Hepatocyte (in vitro differentiated cells): ENCODE measurements at regions not wholly inside any gene's neighbourhood (a gene's known extent, or its start where the extent isn't known, plus 50 kb on each side); places are given as distances from the start of the nearest gene placed in this dataset.

Experiments
- DNase-seq: peaks from one replicate; pipeline ENCODE4 v3.0.0-alpha.2; 2016; ENCODE audit warnings: low spot score
- H2AFZ ChIP-seq: fragments of 200-600 bp; sonication (generic); 2 replicates; pipeline ENCODE4 v1.6.0; 2016; ENCODE audit warnings: antibody characterized with exemption, mild to moderate bottlenecking
- H3K27ac ChIP-seq: fragments of 200-600 bp; sonication (generic); 2 replicates; pipeline ENCODE4 v1.5.1; 2016; ENCODE audit warnings: mild to moderate bottlenecking
- H3K27me3 ChIP-seq: fragments of 200-600 bp; sonication (generic); 2 replicates; pipeline ENCODE4 v1.6.1; 2016
- H3K36me3 ChIP-seq: fragments of 200-600 bp; sonication (generic); replicated peaks from 2 replicates; pipeline ENCODE4 v1.5.1; 2016; ENCODE audit warnings: low read depth; ENCODE audit not compliant: insufficient read depth
- H3K4me1 ChIP-seq: fragments of 200-600 bp; sonication (generic); 2 replicates; pipeline ENCODE4 v1.5.1; 2016; ENCODE audit warnings: mild to moderate bottlenecking, moderate library complexity; ENCODE audit not compliant: insufficient read depth
- H3K4me2 ChIP-seq: fragments of 200-600 bp; sonication (generic); 2 replicates; pipeline ENCODE4 v1.6.0; 2016
- H3K4me3 ChIP-seq: fragments of 200-600 bp; sonication (generic); 2 replicates; pipeline ENCODE4 v1.5.1; 2016; ENCODE audit warnings: mild to moderate bottlenecking
- H3K79me2 ChIP-seq: fragments of 200-600 bp; sonication (generic); 2 replicates; pipeline ENCODE4 v1.6.0; 2017; ENCODE audit warnings: mild to moderate bottlenecking
- H3K9me2 ChIP-seq: fragments of 200-600 bp; sonication (generic); replicated peaks from 2 replicates; pipeline ENCODE4 v1.6.0; 2017; ENCODE audit warnings: mild to moderate bottlenecking; ENCODE audit not compliant: insufficient read depth
- H3K9me3 ChIP-seq: fragments of 200-600 bp; sonication (generic); 2 replicates; pipeline ENCODE4 v1.5.1; 2016; ENCODE audit warnings: low read depth, mild to moderate bottlenecking
- H4K20me1 ChIP-seq: fragments of 200-600 bp; sonication (generic); 2 replicates; pipeline ENCODE4 v1.6.0; 2016; ENCODE audit warnings: mild to moderate bottlenecking; ENCODE audit not compliant: insufficient read depth, poor library complexity, severe bottlenecking
- EZH2 ChIP-seq: fragments of 200-600 bp; sonication (generic); IDR thresholded peaks from 2 replicates; pipeline ENCODE4 v1.6.1; 2016; ENCODE audit warnings: antibody characterized with exemption, mild to moderate bottlenecking, borderline replicate concordance
- EZH2phosphoT487 ChIP-seq: fragments of 200-600 bp; sonication (generic); IDR thresholded peaks from one replicate; pipeline ENCODE4 v1.6.1; 2018; ENCODE audit warnings: antibody characterized with exemption, mild to moderate bottlenecking, low read depth, moderate library complexity; ENCODE audit not compliant: unreplicated experiment, severe bottlenecking
- WGBS: methylation state at CpG from one replicate; pipeline ENCODE4 v1.1.6; 2016; ENCODE audit warnings: low lambda C conversion rate; ENCODE audit errors: missing lambda C conversion rate; 5-methylcytosine and 5-hydroxymethylcytosine counted together
- TF ChIP-seq, protein P1 (sequence below): fragments of 200-600 bp; sonication (generic); IDR thresholded peaks from 2 replicates; pipeline ENCODE4 v1.5.1; 2016; ENCODE audit warnings: antibody characterized with exemption, mild to moderate bottlenecking; ENCODE audit not compliant: poor library complexity

DNA sequence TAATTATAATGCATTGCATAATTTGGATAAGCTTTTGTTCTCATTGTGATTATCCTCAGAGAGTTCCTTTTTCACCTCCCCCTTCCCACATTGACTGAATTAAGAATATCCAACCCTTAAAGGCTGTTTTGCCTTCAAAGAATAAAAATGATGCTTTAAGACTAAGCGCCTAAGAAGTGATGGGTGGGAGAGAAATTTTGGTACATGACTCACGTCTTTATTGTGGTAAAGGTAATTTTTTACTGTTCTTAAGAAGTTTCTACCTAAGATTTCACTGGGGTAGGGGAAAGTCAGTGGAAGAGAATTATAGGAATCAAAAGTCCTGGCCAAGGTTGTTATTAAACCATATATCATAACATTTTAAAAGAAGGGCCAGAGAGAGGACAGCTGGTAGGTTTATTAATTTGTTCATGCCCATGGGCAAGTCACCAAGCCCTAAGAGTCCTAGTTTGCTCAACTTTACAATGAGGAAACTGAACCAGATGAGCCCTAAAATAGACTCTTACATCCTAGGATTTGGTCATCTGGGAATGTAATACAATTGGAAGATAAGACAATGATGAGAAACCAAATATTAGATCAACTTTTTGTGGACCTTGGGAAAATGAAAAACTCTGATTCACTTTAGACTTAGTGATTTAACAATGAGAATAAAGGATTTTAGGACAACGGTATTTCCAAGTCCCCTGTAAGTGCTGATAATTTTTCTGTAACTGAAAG lies 101.1 kb upstream of the RASGRP1 start:
- Histone ChIP-seq H4K20me1 (no peaks in the 10 kb centered on the region), H2AFZ (no peak overlapping the region), H3K4me1 (no peaks in the 10 kb centered on the region), H3K27ac (no peak overlapping the region), H3K79me2 (no peaks in the 10 kb centered on the region), H3K27me3 (peaks cover 42% of the 10 kb centered on the region), H3K4me2 (no peak overlapping the region), H3K9me3 (no peaks in the 10 kb centered on the region), H3K9me2 (no peaks in the 10 kb centered on the region), H3K4me3 (no peak overlapping the region), H3K36me3 (no peaks in the 10 kb centered on the region)
- WGBS, result 88% methylated on average over 3 of the region's 3 CpGs
- TF ChIP-seq, protein P1, sequence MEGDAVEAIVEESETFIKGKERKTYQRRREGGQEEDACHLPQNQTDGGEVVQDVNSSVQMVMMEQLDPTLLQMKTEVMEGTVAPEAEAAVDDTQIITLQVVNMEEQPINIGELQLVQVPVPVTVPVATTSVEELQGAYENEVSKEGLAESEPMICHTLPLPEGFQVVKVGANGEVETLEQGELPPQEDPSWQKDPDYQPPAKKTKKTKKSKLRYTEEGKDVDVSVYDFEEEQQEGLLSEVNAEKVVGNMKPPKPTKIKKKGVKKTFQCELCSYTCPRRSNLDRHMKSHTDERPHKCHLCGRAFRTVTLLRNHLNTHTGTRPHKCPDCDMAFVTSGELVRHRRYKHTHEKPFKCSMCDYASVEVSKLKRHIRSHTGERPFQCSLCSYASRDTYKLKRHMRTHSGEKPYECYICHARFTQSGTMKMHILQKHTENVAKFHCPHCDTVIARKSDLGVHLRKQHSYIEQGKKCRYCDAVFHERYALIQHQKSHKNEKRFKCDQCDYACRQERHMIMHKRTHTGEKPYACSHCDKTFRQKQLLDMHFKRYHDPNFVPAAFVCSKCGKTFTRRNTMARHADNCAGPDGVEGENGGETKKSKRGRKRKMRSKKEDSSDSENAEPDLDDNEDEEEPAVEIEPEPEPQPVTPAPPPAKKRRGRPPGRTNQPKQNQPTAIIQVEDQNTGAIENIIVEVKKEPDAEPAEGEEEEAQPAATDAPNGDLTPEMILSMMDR, result no peak
- DNase-seq, result no peak

DNA sequence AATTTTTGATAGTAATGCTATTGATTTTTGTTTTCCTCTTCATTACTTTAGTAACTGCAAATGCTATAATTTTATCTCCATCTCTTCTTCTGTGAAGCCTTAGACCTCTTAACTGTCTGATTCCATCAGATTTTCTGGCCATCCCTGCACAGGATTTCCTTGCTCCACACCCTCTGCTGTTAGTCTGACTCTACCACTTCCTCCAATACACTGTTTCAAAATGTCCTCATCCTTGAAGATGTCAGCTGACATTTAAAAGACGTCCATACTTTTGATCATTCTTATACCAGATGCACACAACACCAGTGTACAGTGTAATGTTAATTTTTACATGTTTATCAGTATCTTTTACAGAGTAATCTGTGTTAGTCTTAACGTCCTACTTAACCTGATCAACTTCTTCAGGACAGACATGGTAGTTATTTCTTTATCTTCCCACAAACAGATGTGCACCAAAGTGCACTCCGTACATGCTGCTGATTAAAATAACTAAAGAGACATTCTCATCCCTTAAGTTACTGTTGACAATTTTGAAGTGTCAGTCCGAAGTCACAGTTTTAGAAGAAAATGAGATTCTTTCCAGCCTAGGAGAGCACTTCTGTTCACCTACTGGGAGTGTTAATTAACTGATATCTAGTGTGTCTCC lies 102.4 kb upstream of the RASGRP1 start:
- H3K36me3 ChIP-seq, result no peaks in the 10 kb centered on the region
- H3K9me2 ChIP-seq, result no peaks in the 10 kb centered on the region
- H2AFZ ChIP-seq, result no peak overlapping the region
- H3K79me2 ChIP-seq, result no peaks in the 10 kb centered on the region
- H3K27ac ChIP-seq, result no peak overlapping the region
- peaks cover 43% of the 10 kb centered on the region for H3K27me3 ChIP-seq
- H3K4me1 ChIP-seq, result no peaks in the 10 kb centered on the region
- H3K9me3 ChIP-seq, result no peaks in the 10 kb centered on the region
- H3K4me3 ChIP-seq, result no peak overlapping the region
- no peaks in the 10 kb centered on the region for H4K20me1 ChIP-seq
- no peak for DNase-seq
- H3K4me2 ChIP-seq, result no peak overlapping the region
- WGBS, result 36% methylated on average over 4 of the region's 4 CpGs
- TF ChIP-seq EZH2phosphoT487 (no peak), EZH2 (no peak)
- TF ChIP-seq, protein P1, result no peak

DNA sequence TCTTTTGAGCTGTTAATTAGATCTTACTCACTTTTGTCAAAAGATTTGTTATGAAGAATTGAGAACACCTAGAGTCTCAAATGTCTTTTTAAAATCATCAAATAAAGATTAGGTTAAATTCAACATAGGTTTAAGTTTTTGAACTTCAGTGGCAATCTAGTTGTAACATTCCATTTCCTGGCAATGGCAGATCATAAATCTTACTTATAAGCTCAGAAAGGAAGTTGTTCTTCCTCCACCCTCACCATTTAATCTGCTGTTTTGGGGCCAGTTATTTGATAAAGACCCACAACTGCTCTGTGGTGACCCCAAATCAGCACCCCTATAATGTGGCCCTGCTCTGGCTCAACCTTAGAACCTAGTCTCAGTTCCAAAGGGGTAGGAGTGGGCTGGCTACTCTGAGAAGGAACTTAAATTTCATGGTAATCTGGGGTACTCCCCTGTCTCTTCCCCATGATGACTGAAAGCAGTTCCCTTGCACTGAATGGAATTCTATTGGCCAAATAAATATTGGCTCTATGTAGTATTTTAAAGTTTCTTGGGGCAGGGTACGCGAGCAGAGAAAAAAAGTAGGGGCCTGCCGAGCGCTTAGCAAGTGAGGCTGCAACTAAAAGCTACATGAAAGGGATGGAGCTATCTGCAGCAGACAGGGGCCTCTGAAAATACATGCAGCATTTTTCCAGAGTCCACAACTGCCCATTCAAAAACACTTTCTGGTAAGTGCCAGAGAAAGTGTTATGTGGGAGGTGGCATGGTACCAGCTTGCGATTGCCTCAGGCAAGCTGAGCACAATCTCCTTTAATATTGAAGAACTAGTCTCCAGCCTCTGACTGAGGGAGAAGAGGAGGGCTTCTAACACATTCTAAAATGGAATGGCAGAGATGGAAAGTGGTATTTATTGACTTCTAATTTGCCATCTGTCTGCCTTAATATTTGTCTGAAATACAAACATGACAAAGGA lies 103.6 kb upstream of the RASGRP1 start:
- H2AFZ ChIP-seq, result no peak overlapping the region
- peaks cover 43% of the 10 kb centered on the region for H3K27me3 ChIP-seq
- TF ChIP-seq, protein P1, result no peak
- no peak for TF ChIP-seq EZH2phosphoT487
- no peak for TF ChIP-seq EZH2
- H3K4me3 ChIP-seq, result no peak overlapping the region
- no peaks in the 10 kb centered on the region for H3K9me3 ChIP-seq
- H4K20me1 ChIP-seq, result no peaks in the 10 kb centered on the region
- 84% methylated on average over 5 of the region's 5 CpGs for whole genome bisulfite sequencing
- no peaks in the 10 kb centered on the region for H3K36me3 ChIP-seq
- no peaks in the 10 kb centered on the region for H3K4me1 ChIP-seq
- no peaks in the 10 kb centered on the region for H3K9me2 ChIP-seq
- no peak overlapping the region for H3K4me2 ChIP-seq
- H3K27ac ChIP-seq, result no peak overlapping the region
- H3K79me2 ChIP-seq, result no peaks in the 10 kb centered on the region
- no peak for DNase-seq
